Spleen (tissue), 7 donors: ENCODE measurements at regions not wholly inside any gene's neighbourhood (a gene's known extent, or its start where the extent isn't known, plus 50 kb on each side); places are given as distances from the start of the nearest gene placed in this dataset.

ENCODE experiments used
- POLR2A ChIP-seq, 3 donors: fragments of 450-650 bp; IDR thresholded peaks; one replicate each; pipeline ENCODE4 v1.5.1; 2017; ENCODE audit warnings: antibody characterized with exemption in 3 of 3, mild to moderate bottlenecking in 1 of 3
- POLR2AphosphoS5 ChIP-seq, 3 donors: sonication (generic); formaldehyde crosslinking; IDR thresholded peaks; one replicate each; pipeline ENCODE4 v1.5.1; 2017; ENCODE audit warnings: antibody characterized with exemption in 3 of 3
- TF ChIP-seq, protein P1 (sequence below), 11 experiments: fragments of 200-600 bp in 7 of 11; fragments of 450-650 bp in 4 of 11; sonication (generic) in 4 of 11; IDR thresholded peaks in 8 of 11; conservative IDR thresholded peaks in 3 of 11; 1 replicate in 7 of 11; 2 replicates in 4 of 11; pipeline versions ENCODE4 v1.4.0 to v1.8.0; 2016 to 2021; ENCODE audit warnings: antibody characterized with exemption in 11 of 11, inconsistent platforms in 4 of 11, mild to moderate bottlenecking in 1 of 11
- donor health status: DM: no; HTN: no; CAD: no; lungs with moderate emphysema.
- donor health status: DM: no; HTN: no; CAD: no.
- donor health status: DM: no; HTN: no; CAD: no.

GRCh38 chr2:157174321-157174720 is 83.2 kb upstream of the GALNT5 start:
- TF ChIP-seq, protein P1, sequence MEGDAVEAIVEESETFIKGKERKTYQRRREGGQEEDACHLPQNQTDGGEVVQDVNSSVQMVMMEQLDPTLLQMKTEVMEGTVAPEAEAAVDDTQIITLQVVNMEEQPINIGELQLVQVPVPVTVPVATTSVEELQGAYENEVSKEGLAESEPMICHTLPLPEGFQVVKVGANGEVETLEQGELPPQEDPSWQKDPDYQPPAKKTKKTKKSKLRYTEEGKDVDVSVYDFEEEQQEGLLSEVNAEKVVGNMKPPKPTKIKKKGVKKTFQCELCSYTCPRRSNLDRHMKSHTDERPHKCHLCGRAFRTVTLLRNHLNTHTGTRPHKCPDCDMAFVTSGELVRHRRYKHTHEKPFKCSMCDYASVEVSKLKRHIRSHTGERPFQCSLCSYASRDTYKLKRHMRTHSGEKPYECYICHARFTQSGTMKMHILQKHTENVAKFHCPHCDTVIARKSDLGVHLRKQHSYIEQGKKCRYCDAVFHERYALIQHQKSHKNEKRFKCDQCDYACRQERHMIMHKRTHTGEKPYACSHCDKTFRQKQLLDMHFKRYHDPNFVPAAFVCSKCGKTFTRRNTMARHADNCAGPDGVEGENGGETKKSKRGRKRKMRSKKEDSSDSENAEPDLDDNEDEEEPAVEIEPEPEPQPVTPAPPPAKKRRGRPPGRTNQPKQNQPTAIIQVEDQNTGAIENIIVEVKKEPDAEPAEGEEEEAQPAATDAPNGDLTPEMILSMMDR (IDR thresholded peaks at IDR 0.05 in 8 of 11, conservative IDR thresholded peaks at IDR 0.05 in 3 of 11) = no peak
- no peak for TF ChIP-seq POLR2A (IDR thresholded peaks at IDR 0.05)
- TF ChIP-seq POLR2AphosphoS5 (IDR thresholded peaks at IDR 0.05) = no peak
